ENCODE measurements at regions not wholly inside any gene's neighbourhood (a gene's known extent, or its start where the extent isn't known, plus 50 kb on each side); places are given as distances from the start of the nearest gene placed in this dataset.

DNA sequence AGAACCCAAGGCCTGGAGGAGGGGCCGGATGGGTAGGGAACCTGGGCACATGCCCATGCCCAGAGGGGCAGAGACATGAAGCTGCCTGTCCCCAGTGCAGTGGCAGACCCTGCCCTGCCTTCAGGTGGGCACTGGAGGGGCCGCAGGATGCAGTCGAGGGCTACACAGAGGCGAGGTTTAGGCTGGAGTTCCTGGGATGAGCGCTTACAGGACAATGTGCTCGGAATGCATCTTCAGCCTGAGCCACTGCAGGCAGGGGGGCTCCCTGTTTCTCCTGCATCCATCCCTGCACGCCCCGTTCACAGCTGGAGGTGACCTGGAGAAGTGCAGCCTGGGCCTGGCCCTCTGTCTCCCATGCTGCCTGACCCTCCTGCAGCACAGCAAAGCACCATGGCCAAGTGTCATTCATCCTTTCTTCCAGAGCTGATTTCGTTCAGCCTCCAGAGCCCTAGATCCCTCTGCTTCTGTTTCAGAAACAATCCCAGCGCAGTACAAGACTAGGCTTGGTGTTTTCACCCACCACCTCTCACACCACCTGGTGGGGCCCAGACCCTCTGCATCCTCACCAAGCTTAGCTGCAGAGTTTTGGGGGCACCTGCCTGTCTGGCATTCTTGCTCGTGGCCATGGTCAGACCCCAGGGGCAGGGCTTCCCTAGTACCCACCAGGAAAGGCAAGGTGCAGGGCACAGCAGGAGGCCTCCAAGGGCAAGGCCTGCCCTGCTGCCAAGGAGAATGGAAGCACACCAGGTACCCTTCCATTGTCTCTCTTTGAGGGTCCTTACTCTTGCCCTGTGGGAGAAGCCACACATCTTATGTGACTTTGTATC is 311.9 kb downstream of the TCERG1L start:
- H3K9me3 Mint-ChIP-seq = no peaks in the 10 kb centered on the region
- no peak overlapping the region for H3K4me3 Mint-ChIP-seq
- H3K36me3 Mint-ChIP-seq = no peaks in the 10 kb centered on the region
- no peaks in the 10 kb centered on the region for H3K27me3 Mint-ChIP-seq
- no peaks in the 10 kb centered on the region for H3K4me1 Mint-ChIP-seq
- H3K27ac Mint-ChIP-seq = no peak overlapping the region

DNA sequence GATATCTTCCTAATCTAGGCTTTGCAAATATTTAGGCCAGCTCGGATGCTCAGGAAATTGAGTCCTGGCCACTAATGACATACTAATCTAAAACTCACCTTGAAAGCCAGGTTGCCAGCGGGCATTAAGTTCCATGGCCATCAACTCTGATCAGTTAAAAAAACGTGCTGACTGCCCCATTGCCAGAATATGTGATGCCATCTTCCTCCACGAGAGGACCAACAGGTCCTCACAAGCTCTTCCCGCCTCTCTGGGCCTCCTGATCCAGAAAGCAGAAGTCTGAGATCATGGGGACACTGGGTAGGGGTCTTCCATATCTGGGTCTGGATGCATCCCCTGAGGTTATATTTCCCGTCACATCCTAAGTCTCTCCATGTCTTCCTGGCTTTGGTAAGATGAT is 311.3 kb downstream of the TCERG1L start:
- Mint-ChIP-seq H3K4me3 (no peak overlapping the region), H3K36me3 (no peaks in the 10 kb centered on the region), H3K27ac (no peak overlapping the region), H3K27me3 (no peaks in the 10 kb centered on the region), H3K4me1 (no peaks in the 10 kb centered on the region), H3K9me3 (no peaks in the 10 kb centered on the region)

DNA sequence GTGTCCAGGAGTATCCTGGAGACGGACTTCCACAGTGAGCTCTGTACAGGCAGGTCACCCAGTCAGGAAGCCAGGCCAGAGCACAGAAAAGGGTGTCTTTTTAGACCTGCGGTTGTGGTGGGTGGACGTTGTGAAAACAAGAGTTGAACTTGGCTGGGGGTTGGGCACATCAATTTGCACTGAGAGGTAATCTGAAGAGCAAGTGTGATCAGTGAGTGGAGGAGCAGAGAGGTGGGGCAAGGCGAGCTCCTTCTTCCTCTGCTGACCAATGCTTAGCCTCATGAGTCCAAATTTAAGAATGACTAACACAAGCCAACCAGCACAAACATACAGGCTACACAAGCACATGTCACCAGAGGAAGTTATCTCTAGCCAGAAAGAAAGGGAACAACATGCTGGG is 310.8 kb downstream of the TCERG1L start:
- H3K36me3 Mint-ChIP-seq = no peaks in the 10 kb centered on the region
- no peaks in the 10 kb centered on the region for H3K9me3 Mint-ChIP-seq
- H3K4me1 Mint-ChIP-seq = no peaks in the 10 kb centered on the region
- H3K27me3 Mint-ChIP-seq = no peaks in the 10 kb centered on the region
- no peak overlapping the region for H3K4me3 Mint-ChIP-seq
- H3K27ac Mint-ChIP-seq = no peak overlapping the region

DNA sequence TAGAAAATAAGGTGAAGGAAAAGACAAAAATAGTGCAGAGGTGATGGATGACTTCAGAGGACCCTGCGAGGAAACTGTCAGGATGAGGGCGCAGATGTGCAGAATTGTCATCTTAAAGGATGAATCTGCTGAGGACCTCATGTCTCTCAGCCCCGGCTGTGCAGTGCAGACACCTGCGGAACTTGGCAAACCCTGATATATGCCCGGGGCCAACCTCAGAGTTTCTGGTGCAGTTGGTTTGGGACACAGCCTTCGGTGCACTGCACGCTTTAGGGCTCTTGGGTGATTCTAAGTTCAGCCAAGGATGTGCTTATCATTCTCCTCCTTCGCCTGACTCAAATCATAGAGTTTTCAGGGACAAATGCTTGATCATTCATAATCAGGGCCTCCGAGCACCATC is 310.1 kb downstream of the TCERG1L start:
- H3K27me3 Mint-ChIP-seq = no peaks in the 10 kb centered on the region
- H3K9me3 Mint-ChIP-seq = no peaks in the 10 kb centered on the region
- no peaks in the 10 kb centered on the region for H3K4me1 Mint-ChIP-seq
- H3K4me3 Mint-ChIP-seq = no peak overlapping the region
- no peak overlapping the region for H3K27ac Mint-ChIP-seq
- H3K36me3 Mint-ChIP-seq = no peaks in the 10 kb centered on the region

DNA sequence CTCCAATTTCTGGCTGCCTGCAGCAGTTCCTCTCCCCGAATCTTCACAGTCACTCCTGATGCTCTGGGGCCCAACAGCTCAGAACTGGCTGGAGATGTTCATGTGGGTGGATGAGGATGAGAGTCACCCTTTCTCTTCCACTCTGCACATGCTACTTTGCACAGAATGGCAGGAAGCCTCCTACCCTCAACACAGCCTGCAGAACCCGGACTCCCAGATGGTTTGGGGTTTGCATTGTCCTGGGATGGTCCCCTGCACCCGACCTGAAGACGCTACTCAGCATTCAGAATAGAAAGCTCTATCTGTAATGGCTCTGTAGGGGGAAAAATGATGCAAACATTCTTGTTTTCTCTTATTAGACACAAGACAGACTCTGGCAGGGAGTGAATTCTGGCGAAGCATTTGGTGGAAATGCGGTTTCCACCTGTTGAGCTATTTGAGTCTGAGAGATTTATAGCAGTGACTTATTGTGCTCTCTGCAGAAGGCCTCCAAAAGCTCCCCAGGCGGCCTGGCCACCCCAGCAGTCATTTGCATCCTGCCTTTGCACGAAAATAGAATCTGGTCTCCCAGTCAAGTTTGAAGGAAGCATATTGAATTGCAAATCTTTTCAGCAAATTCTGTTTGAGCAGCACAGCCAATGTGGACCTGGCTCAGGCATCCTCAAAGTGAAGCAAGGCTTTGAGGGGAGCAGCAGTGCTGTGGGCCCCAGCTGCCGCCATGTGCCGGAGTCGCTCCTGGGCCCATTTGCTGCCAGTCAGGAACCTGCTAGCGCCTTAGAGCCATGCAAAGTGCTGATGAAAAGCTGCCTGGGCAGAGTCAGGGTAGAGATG is 309.3 kb downstream of the TCERG1L start:
- Mint-ChIP-seq H3K4me1 (no peaks in the 10 kb centered on the region), H3K27ac (no peak overlapping the region), H3K27me3 (no peaks in the 10 kb centered on the region), H3K9me3 (no peaks in the 10 kb centered on the region), H3K36me3 (no peaks in the 10 kb centered on the region), H3K4me3 (no peak overlapping the region)

DNA sequence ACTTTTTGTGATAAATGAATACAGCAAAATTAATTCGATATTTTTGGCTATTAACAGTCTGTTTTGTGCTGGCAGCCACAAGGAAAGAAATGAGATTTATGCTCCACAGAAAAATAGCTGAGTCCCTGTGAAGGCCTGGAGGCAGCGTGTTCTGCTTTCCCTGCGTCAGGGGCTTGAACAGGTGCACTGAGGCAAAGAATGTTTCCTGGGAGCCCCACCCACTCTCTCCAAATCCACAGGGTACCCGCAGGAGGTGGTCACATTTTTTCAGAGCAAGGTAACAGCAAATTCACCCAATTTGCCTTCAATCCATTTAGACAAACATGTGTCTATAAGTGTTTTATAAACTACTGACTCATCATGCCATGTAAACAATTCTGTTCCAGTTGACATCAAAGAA is 308.1 kb downstream of the TCERG1L start:
- H3K4me1 Mint-ChIP-seq = no peaks in the 10 kb centered on the region
- H3K4me3 Mint-ChIP-seq = no peak overlapping the region
- H3K36me3 Mint-ChIP-seq = no peaks in the 10 kb centered on the region
- no peaks in the 10 kb centered on the region for H3K9me3 Mint-ChIP-seq
- H3K27me3 Mint-ChIP-seq = no peaks in the 10 kb centered on the region
- H3K27ac Mint-ChIP-seq = no peak overlapping the region

DNA sequence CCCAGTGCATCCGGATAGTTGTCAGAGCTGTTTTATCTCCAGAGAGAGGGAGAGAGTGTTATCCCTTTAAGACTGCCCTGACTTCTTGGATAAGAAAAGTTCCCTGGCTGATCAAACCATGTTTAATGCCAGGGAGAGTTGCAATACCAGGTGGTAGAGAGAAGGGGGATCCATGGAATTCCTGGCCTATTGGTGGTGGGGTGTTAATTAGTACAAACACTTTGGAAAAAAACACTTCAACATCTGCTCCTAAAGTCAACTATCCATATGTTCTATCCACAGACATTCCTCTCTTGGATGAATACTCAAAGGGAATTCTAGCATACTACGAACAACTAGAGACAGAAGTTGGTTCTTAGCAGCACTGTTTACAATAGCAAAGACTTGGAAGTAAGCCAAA is 307.2 kb downstream of the TCERG1L start:
- Mint-ChIP-seq H3K27ac (no peak overlapping the region), H3K27me3 (no peaks in the 10 kb centered on the region), H3K4me3 (no peak overlapping the region), H3K36me3 (no peaks in the 10 kb centered on the region), H3K9me3 (no peaks in the 10 kb centered on the region), H3K4me1 (no peaks in the 10 kb centered on the region)

DNA sequence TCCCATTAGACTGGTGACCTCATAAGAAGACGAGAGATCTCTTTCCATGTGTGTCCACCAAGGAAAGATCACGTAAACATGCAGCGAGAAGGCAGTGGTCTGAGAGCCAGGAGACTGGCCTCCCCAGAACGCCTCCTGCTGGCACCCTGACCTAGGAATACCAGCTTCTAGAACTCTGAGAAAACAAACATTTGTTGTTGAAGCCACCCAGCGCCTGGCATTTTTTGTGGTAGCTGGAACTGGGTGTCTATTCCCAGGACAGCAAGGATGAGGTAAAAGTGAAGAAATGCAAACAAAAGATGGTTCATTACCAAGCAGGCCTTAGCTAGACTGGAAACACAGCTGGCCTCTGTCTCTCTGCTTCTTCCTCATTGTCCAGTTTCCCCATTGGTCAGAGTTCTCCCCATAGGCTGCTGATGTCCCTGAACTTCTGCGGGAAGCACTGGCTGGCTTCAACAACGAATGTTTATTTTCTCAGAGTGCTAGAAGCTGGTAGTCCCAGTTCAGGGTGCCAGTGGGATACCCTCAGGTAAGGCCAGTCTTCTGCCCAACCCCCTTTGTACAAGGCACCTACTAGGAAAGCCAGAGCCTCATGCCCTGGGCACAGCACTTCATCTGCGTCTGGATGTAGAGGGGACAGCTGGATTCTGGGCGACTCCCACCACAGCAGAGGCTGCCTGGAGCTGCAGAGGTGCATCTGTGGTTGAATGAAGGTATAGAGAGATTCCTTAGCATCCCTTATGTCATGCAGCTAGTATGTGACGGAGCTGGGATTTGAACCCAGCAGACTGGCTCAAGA is 304.9 kb downstream of the TCERG1L start:
- Mint-ChIP-seq H3K9me3 (no peaks in the 10 kb centered on the region), H3K36me3 (no peaks in the 10 kb centered on the region), H3K4me1 (no peaks in the 10 kb centered on the region), H3K27ac (no peak overlapping the region), H3K27me3 (no peaks in the 10 kb centered on the region), H3K4me3 (no peak overlapping the region)

DNA sequence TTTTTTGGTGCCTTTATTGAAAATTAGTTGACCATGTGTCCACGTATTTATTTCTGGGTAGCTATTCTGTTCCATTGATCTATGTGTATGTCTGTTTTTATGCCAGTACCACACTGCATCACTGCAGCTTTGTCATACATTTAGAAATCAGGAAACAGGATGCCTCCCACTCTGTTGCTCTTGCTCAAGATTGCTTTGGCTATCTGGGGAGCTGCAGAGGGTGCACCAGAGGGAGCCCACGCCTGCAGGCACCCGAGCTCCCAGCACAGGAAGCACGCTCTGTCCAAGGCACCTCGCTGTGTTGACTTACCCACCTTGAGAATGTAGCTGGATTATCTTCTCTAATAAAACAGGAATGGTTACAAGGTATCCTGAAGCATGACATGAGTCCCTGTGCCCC is 301.7 kb downstream of the TCERG1L start:
- H3K9me3 Mint-ChIP-seq = no peaks in the 10 kb centered on the region
- H3K4me3 Mint-ChIP-seq = no peak overlapping the region
- no peaks in the 10 kb centered on the region for H3K27me3 Mint-ChIP-seq
- no peaks in the 10 kb centered on the region for H3K36me3 Mint-ChIP-seq
- no peak overlapping the region for H3K27ac Mint-ChIP-seq
- H3K4me1 Mint-ChIP-seq = no peaks in the 10 kb centered on the region

DNA sequence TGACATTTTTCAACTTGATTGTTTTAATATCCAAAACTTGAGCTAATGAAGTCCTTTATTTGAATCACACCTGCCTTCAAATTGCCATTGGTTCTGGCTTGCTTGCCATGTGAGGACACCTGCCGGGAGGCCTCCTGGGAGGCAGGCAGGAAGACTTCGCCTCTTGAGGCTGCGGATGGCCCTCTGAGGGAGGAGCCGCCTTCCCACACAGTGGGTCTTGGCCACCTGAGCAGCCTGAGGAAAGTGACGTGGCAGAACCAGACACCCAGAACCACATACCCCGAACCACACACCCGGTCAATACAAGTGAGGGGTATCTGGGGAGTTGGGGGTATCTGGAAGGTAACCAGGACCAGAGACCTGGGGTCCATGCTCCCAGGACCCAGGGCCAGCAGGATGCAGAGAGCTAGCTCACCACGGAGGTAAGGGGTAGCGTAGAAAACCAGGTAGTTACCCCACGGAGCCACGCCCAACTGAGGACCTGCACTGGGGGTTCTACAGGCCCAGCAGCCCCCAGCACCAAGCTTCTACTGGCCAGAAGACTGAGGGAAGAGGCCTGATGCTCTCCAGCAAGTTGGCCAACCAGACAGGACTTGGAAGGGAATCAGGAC is 300.5 kb downstream of the TCERG1L start:
- H3K36me3 Mint-ChIP-seq = no peaks in the 10 kb centered on the region
- H3K27ac Mint-ChIP-seq = no peak overlapping the region
- no peaks in the 10 kb centered on the region for H3K9me3 Mint-ChIP-seq
- no peaks in the 10 kb centered on the region for H3K27me3 Mint-ChIP-seq
- no peaks in the 10 kb centered on the region for H3K4me1 Mint-ChIP-seq
- no peak overlapping the region for H3K4me3 Mint-ChIP-seq

DNA sequence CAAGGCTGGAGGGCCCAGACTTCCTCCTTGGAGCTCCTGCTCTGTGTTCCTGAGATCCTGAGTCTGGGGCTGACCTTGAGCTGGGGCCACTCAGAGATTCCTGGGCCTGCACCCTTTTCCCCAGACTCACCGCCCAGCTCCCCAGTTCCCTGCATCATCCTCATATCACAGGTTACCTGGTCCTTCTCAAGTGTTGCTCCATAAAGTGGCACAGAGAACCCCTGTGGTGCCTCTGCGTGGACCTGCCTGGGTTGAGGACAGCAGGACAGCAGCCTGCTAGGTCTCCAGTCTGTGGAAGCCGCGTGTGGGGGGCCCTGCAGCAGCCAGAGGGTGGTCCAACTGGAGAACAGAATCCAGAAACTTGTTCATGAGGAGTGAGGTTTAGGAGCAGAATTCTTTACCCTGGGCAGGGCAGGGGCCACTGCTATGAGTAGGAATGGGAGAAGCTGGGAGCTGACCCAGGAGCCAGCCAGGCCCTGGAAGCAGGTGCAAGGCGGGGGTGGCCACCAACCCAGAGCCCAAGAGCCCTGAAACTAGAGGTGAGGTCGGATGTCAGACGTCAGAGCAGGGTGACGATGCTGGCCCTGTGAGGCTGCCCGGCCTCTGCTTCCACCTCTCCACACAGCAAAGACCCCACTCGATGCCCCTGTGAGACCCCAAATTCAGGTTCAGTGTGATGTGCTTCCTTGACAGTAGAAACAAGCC is 299.4 kb downstream of the TCERG1L start:
- no peak overlapping the region for H3K4me3 Mint-ChIP-seq
- no peak overlapping the region for H3K27ac Mint-ChIP-seq
- no peaks in the 10 kb centered on the region for H3K36me3 Mint-ChIP-seq
- no peaks in the 10 kb centered on the region for H3K9me3 Mint-ChIP-seq
- H3K27me3 Mint-ChIP-seq = no peaks in the 10 kb centered on the region
- no peaks in the 10 kb centered on the region for H3K4me1 Mint-ChIP-seq

DNA sequence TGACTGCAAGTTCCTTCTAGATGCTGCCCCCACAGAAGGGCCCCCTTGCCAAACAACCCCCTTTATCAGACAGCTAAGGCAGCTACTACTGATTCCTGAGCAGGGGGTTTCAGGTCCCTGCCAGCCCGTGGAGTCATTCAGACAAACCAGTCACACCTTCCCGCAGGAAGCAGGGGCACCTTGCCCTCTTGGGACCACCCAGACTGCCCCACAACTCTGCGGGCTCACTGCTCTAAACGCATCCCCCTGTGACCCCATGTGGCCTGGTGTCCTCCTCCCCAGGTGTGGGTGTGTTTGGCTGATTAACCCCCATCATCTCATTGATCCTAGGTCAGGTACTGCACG is 298.9 kb downstream of the TCERG1L start:
- Mint-ChIP-seq H3K27ac (no peak overlapping the region), H3K4me1 (no peaks in the 10 kb centered on the region), H3K27me3 (no peaks in the 10 kb centered on the region), H3K36me3 (no peaks in the 10 kb centered on the region), H3K9me3 (no peaks in the 10 kb centered on the region), H3K4me3 (no peak overlapping the region)

DNA sequence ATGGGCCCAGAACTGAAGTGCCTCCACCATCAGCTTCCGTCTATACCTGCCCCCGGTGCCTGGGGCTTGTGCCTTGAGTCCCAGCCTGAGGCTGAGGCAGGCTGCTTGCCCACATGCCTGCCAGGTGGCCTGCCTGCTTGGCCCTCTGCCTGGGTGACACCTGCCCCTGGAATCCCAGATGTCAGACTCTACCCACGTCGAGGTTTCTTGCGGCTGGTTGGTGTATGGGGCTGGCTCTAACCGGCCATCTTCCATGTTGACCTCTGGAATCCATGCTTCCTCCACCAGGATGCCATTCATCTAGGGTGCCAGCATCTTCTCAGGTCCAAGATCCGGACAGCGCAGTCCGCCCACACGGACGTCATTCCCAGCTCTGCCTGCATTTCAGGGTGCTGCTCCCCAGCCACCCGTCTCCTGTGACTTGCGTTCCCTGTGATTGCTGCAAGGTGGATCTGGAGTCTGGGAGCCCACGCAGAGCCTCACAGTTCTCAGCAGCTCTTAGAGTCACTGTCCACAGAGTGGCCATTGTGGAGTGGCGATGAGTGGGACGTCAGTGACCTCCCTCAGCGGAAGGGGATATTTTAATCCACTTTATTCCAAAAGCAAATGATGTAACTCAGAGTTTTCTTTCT is 298.1 kb downstream of the TCERG1L start:
- H3K27ac Mint-ChIP-seq = no peak overlapping the region
- H3K27me3 Mint-ChIP-seq = no peaks in the 10 kb centered on the region
- H3K4me3 Mint-ChIP-seq = no peak overlapping the region
- no peaks in the 10 kb centered on the region for H3K9me3 Mint-ChIP-seq
- no peaks in the 10 kb centered on the region for H3K4me1 Mint-ChIP-seq
- no peaks in the 10 kb centered on the region for H3K36me3 Mint-ChIP-seq

DNA sequence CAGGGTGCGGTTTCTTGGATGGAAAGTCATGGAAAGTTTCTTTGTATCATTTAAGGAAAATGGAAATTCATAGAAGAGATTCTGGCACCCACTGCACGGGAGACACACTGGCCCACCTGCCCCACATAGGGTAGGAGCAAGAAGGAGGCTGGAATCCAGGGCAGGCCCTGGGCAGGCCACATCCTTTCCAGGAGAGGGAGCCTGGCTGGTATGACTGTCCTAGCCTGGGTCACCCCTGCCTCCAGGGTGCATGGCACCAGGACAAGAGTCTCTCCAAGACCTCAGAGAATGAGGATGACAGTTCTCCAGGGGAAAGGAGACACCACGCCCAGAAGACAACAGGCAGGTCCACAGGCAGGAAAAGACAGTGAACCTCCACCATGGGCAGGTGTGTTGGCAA is 297.2 kb downstream of the TCERG1L start:
- Mint-ChIP-seq H3K27me3 (no peaks in the 10 kb centered on the region), H3K27ac (no peak overlapping the region), H3K4me1 (no peaks in the 10 kb centered on the region), H3K9me3 (no peaks in the 10 kb centered on the region), H3K4me3 (no peak overlapping the region), H3K36me3 (no peaks in the 10 kb centered on the region)

DNA sequence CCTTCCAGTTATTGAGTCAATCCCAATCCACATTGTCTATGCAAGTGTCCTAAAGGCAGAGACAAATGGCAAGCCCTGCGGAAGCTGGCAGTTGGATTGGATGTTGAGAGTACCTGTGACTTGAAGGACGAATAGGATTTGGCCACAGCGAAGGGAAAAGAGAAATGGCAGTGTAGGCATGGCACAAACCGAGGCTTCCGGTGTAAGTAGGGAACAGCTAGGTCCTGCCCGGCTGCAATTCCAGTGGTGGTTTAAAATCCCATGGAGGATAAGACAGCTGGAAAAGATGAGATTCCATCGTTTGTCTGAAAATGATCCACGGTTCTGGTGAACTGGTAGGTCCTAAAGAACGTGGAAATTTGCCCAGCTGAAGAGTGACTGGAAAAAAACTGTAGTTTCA is 296.2 kb downstream of the TCERG1L start:
- no peak overlapping the region for H3K27ac Mint-ChIP-seq
- H3K4me1 Mint-ChIP-seq = no peaks in the 10 kb centered on the region
- H3K36me3 Mint-ChIP-seq = no peaks in the 10 kb centered on the region
- H3K9me3 Mint-ChIP-seq = no peaks in the 10 kb centered on the region
- H3K4me3 Mint-ChIP-seq = no peak overlapping the region
- no peaks in the 10 kb centered on the region for H3K27me3 Mint-ChIP-seq

Measured in activated naive CD4-positive, alpha-beta T cell treated with anti-CD3 and anti-CD28 coated beads, Interleukin-2, amount 50 U/mL, for 24 hours (primary cell).